Activated CD4-positive, CD25-positive, alpha-beta regulatory T cell treated with anti-CD3 and anti-CD28 coated beads, Interleukin-2, amount 50 U/mL, for 24 hours (primary cell): ENCODE measurements at regions not wholly inside any gene's neighbourhood (a gene's known extent, or its start where the extent isn't known, plus 50 kb on each side); places are given as distances from the start of the nearest gene placed in this dataset.

ENCODE experiments used
- ATAC-seq, 2 donors: fragments of 150-1000 bp; cut with Tn5 transposase; one replicate each; pipeline ENCODE4 v1.10.0; 2021; ENCODE audit warnings: mild to moderate bottlenecking in 1 of 2, moderate library complexity in 1 of 2

GRCh38 chr6:103264020-103264419 lies 1595.7 kb downstream of the HACE1 start:
- ATAC-seq, result no peak

GRCh38 chr6:103255132-103255531 lies 1604.6 kb downstream of the HACE1 start:
- ATAC-seq, result no peak

- no peak for ATAC-seq
Measured at GRCh38 chr6:103236923-103237322, 1622.8 kb downstream of the HACE1 start.

- ATAC-seq, result no peak
Measured at GRCh38 chr6:103231181-103231580, 1628.5 kb downstream of the HACE1 start.

DNA sequence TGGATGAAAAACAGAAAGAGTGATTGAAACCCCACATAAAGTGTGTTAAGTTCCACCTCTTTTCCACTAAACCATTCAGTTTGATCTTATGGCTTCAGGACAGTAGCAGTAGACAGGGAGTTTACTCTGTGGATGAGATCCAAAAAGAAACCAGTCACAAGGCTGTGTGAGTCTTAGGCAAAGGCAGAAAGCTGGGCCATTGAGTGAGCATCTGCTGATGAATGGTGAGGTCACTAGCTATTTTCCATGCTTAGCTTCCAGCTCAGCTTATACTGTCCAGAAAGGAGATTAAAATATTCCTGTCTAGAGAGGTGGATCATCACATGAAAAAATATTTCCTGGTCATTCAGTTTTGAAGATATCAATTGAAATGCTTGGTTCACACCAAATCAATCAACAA lies 1643.9 kb downstream of the HACE1 start:
- no peak for ATAC-seq

DNA sequence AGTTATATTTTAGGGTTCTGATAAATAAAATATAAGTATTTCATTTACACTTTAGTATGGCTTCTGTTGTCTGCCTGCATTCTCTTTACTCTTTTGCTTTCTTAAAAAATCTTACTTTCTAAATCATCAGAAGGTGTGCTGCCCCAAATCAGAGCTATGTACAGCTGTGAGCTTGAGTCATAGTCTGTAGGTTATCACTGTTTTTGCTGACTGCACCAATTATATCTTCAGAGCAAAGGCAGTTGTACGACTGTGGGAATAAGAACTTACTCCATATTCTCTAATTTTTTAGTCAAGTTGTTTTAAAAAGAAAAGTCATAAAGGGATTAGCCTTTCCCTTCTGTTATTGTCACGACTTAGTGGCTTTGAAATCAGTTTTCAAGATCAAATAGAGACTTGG lies 1649.0 kb downstream of the HACE1 start:
- ATAC-seq, result no peak

DNA sequence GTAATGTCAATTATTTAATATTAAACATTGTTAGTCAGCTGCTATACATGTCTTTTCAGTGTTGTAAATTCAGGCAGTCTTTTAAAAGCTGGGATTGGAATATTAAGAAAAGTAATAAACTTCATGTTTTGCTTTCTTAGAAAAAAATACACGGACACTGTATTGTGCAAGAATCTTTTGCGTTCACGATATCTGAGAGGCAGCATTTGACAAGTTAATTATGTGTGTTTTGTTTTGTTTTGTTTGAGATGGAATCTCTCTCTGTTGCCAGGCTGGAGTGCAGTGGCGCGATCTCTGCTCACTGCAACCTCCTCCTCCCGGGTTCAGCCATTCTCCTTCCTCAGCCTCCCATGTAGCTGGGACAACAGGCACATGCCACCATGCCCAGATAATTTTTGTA lies 1661.3 kb downstream of the HACE1 start:
- ATAC-seq, result no peak

DNA sequence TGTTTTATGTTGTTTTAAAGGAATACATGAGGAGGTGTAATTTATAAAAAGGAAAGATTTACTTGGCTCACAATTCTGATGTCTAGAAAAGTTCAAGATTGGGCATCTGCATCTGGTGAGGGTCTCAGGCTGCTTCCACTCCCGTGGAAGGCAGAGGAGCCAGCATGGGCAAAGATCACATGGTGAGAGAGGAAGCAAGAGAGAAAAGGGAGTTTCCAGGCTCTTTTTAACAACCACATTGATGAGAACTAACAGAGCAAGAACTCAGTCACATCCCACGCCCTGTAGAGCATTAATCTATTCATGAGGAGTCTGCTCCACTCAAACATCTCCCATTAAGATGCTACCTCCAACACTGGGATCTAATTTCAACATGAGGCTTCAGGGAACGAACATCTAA lies 1666.3 kb downstream of the HACE1 start:
- ATAC-seq, result no peak

DNA sequence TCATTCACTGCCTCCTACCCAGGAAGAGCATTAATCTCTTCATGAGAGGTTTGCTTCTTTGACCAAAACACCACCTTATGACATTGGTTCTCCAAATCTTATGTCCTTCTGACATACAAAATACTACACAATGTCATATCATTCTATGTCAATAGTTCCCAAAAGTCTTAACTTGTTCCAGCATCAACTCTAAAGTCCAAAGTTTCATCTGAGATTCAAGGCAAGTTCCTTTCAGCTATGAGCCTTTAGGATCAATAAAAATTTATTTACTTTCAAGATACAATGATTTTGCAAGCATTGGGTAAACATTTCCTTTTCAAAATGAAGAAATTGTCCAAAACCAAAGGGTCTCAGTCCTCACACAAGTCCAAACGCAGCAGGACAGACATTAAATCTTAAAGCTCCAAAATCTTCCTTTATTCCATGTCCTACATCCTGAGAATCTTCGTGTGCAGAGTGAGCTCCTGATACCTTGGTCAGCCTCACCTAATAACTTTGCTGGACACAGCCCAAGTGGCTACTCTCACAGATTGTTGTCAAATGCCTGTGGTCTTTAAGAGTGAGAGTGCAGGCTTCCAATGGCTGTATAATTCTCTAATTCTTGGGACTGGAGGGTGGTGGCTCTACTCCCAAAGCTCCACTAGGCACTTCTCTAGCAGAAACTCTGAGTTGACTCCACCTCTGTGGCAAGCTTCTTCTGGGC lies 1668.2 kb downstream of the HACE1 start:
- no peak for ATAC-seq

- ATAC-seq, result no peak
Measured at GRCh38 chr6:103184776-103185175, 1674.9 kb downstream of the HACE1 start.

GRCh38 chr6:103183831-103184411 lies 1675.8 kb downstream of the HACE1 start:
- no peak for ATAC-seq

GRCh38 chr6:103178193-103178592 lies 1681.5 kb downstream of the HACE1 start:
- ATAC-seq, result no peak

- ATAC-seq, result no peak
Measured at GRCh38 chr6:103177791-103178190, 1681.9 kb downstream of the HACE1 start.

DNA sequence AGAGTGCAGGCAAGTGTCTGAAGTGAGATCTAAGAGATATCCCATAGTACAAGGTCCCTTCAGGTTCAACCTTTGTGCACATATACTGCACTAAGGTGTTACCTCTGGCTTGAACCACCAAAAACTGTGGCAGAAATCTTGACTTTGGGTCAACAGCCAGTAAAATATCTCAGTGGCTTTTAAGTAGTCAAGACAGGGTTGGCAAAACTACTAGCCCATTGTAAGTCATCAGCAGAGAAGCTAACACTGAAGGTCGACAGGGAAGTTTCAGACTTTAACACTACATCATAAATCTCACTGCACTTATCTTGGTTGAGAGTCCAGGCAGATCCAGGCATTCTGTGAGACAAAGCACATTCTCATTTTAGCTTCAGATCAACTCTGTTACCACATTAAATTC lies 1684.7 kb downstream of the HACE1 start:
- no peak for ATAC-seq

GRCh38 chr6:103167345-103168071 lies 1692.2 kb downstream of the HACE1 start:
- ATAC-seq, result no peak

DNA sequence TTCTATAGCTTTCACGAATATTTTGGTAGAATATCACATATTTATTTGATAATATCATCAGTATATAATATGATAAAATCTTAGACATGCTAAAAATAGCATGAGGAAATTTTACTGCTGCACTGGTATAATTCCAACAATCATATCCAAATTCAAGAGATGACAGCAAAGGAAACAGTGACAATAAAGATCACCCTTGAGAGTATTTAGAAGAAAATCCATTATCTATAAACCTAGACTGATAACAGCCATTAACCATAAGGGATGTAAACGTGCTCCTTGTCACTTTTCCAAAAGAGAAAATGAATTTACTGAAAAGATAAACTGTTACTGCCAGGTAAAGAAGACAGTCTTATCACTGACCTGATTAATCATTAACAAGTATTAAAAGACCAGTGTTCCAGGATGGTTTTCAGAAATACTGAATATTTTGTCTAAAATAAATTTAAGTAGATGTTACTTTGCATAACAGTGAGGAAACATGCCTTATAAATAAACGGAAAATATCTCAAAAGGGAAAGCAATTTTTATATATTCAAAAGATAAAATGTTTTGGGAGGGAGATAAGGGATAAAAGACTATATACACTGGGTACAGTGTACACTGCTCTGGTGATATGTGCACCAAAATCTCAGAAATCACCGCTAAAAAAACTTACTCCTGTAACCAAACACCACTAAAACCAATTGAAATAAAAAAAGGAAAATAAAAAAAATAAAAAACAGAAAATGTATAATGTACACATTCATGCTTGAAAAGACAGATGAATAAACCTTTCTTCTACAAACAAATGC lies 1704.7 kb downstream of the HACE1 start:
- no peak for ATAC-seq

- no peak for ATAC-seq
Measured at GRCh38 chr6:103153016-103153415, 1706.7 kb downstream of the HACE1 start.

- no peak for ATAC-seq
Measured at GRCh38 chr6:103142902-103143301, 1716.8 kb downstream of the HACE1 start.

- no peak for ATAC-seq
Measured at GRCh38 chr6:103140308-103141027, 1719.3 kb downstream of the HACE1 start.

DNA sequence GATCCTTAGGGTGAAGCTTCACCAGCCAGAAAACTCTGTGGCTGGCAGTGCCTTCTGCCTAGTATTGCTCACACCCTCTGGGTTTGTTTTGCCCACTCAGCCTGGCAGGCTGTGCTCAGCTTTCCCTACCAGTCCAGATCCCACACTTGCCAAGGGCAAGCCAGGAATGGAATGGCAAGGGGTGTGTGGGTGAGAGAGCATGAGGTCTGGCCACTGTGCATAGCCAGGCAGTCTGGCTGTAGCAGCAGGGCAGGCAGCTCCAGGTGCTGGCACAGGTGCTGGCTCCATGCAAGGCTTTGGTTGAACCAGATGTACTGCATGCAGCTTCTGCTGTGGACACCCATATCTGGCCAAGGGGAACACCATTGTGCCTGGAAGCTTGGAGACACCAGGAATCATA lies 1720.3 kb downstream of the HACE1 start:
- no peak for ATAC-seq

DNA sequence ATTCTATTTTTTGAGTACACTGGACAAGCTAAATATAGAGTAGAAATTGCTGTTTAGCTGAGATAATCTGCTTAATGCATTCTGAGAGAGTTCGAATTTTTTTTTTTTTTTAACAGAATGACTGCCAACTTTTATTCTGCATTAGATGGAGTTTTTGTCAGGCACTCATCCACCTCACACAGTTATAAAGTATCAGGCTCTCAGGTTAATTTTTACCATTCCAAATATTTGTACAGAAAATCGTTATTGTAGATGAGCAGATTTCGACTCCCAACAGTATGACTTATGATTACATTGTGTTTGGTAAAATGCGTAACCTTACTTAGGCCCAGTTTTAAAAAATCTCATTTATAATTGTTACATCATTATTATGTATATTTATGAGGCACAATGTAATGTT lies 1731.0 kb downstream of the GRIK2 start:
- ATAC-seq, result no peak

DNA sequence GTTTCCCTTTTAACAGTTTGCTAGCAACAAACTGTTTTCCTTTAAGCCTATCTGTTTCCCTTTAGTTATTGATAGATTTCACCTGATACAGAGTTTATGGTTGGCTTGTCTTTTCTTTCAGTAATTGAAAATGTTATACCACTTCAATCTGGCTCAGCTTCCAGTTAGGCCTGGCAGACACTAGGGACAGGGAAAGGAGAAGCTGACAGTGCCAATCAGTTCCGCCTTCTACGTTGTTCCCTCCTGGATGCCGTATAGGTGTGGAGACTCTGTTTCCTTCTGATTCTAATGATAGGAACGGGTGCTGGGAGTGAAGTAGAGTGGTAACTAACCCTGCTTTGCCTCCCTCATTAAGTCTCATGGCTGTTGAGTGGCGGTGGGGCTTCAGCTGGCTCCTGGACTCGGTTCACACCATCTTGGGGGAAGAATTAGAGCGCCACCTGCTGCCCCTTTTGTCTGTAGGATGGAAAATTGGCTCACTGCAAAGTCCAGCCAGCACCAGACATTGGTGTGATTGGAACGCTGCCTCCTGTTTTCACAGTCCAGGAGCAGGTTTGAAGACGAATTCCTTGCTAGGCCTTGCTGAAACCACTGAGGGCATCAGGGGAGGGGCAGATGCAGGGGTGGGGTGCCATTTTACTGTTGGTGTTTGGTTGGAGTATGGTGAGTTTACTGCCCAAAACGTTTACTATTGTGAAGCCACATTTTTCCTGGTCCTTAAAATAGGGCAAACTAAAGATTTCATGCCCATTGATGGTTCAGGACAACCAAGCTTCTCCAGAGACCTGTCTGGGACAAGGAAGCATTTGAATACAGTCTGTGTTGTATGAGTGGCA lies 1729.5 kb downstream of the GRIK2 start:
- ATAC-seq, result no peak
